OCI-LY3 (cell line): ENCODE measurements at regions not wholly inside any gene's neighbourhood (a gene's known extent, or its start where the extent isn't known, plus 50 kb on each side); places are given as distances from the start of the nearest gene placed in this dataset.

Source experiments
- EZH2phosphoT487 ChIP-seq: fragments of 200-600 bp; shearing (Covaris generic); IDR thresholded peaks from 2 replicates; pipeline ENCODE4 v1.6.1; 2018; ENCODE audit warnings: antibody characterized with exemption, mixed run types, low read depth
- TF ChIP-seq, protein P1 (sequence below): fragments of 200-600, 300-600 bp; sonication (generic); IDR thresholded peaks from 2 replicates; pipeline ENCODE4 v1.5.1; 2014; ENCODE audit warnings: antibody characterized with exemption, low read length, low read depth

DNA sequence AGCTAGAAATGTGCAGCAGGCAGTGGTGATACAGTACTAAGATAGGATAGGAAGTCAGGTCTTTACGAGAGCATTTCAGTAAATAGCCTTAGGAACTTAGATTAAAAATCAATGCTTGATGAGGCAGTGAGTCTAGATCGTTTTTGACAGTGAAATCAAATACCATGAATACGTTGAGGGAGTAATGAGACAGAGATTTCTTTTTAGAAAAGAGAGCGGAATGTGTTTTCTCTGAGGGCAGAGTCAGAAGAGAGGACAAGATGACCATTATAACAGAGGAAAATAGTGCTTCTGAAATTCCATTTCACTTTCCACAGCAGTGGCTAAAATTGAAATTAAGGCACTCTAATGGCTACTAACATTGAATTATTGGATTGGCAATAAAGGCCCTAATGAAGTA is 339.6 kb downstream of the UTRN start:
- TF ChIP-seq, protein P1, sequence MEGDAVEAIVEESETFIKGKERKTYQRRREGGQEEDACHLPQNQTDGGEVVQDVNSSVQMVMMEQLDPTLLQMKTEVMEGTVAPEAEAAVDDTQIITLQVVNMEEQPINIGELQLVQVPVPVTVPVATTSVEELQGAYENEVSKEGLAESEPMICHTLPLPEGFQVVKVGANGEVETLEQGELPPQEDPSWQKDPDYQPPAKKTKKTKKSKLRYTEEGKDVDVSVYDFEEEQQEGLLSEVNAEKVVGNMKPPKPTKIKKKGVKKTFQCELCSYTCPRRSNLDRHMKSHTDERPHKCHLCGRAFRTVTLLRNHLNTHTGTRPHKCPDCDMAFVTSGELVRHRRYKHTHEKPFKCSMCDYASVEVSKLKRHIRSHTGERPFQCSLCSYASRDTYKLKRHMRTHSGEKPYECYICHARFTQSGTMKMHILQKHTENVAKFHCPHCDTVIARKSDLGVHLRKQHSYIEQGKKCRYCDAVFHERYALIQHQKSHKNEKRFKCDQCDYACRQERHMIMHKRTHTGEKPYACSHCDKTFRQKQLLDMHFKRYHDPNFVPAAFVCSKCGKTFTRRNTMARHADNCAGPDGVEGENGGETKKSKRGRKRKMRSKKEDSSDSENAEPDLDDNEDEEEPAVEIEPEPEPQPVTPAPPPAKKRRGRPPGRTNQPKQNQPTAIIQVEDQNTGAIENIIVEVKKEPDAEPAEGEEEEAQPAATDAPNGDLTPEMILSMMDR, result no peak
- TF ChIP-seq EZH2phosphoT487, result no peak
